AG04449 (cell line): ENCODE measurements at regions not wholly inside any gene's neighbourhood (a gene's known extent, or its start where the extent isn't known, plus 50 kb on each side); places are given as distances from the start of the nearest gene placed in this dataset.

ENCODE experiments used
- CTCF ChIA-PET: fragments of 350-600 bp; formaldehyde crosslinking; extraction: SDS; loops from one replicate; lab custom pipeline; 2021; ENCODE audit warnings: antibody characterized with exemption; lab: Yijun Ruan, JAX
- POLR2A ChIA-PET: fragments of 400-600, 350-600 bp; formaldehyde crosslinking; extraction: SDS; loops from one replicate; lab custom pipeline; 2020; ENCODE audit warnings: antibody characterized with exemption, inconsistent platforms; lab: Yijun Ruan, JAX
- DNase-seq: peaks from one replicate; pipeline ENCODE4 v3.0.0-alpha.2; 2010; ENCODE audit warnings: low read depth, low spot score
- H3K4me3 ChIP-seq: 2 replicates; pipeline ENCODE4 v1.5.1; 2011; ENCODE audit warnings: low read depth, mild to moderate bottlenecking, control low read depth, low read length
- TF ChIP-seq, protein P1 (sequence below): IDR thresholded peaks from one replicate; pipeline ENCODE4 v1.5.1; 2011; ENCODE audit warnings: mild to moderate bottlenecking, moderate library complexity, low read length, control low read depth, inconsistent platforms; ENCODE audit not compliant: insufficient read depth; ENCODE audit errors: missing control alignments

DNA sequence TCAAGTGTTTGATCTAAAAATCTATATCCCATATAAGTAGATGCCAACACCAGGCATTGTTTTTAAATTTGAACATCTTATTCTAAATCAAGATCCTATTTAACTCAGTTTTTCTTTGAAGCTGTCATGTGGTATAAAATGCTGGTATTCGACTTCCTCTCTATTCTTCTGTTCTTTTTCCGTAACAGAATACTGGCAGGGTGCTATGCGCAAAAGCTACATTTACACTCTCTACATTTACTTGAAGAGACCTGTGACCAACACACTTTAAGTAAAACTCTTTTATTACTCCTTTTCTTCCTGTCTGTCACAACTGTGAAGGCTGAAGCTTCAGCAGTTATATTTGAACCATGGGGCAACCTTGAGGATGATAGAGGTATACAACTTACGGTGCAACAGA is 612.8 kb downstream of the C4orf33 start:
- no peak for DNase-seq
- ChIA-PET POLR2A (no interaction called here), CTCF (no interaction called here)
- TF ChIP-seq, protein P1, sequence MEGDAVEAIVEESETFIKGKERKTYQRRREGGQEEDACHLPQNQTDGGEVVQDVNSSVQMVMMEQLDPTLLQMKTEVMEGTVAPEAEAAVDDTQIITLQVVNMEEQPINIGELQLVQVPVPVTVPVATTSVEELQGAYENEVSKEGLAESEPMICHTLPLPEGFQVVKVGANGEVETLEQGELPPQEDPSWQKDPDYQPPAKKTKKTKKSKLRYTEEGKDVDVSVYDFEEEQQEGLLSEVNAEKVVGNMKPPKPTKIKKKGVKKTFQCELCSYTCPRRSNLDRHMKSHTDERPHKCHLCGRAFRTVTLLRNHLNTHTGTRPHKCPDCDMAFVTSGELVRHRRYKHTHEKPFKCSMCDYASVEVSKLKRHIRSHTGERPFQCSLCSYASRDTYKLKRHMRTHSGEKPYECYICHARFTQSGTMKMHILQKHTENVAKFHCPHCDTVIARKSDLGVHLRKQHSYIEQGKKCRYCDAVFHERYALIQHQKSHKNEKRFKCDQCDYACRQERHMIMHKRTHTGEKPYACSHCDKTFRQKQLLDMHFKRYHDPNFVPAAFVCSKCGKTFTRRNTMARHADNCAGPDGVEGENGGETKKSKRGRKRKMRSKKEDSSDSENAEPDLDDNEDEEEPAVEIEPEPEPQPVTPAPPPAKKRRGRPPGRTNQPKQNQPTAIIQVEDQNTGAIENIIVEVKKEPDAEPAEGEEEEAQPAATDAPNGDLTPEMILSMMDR: no peak
- no peak overlapping the region for H3K4me3 ChIP-seq

DNA sequence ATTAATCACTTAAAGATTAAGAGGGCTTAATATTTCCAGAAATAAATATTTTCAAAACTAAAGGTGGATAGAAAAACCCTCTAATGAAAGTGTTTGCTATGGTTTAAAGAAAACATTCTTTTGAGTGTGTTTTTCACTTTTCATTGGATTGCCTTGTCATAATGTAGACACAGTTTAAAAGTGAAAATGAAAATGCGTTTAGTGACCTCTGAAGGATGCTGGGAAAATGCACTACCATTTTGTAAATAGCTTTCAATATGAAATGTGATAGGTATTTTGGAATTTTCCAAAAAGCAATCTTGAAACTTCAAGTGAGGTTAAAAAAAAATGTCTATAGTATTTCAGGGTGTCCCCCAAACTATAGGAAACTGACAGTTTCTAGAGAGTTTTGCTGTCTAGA is 642.2 kb downstream of the C4orf33 start:
- CTCF ChIA-PET: no interaction called here
- no peak for DNase-seq
- TF ChIP-seq, protein P1: no peak
- no peak overlapping the region for H3K4me3 ChIP-seq
- POLR2A ChIA-PET: no interaction called here

DNA sequence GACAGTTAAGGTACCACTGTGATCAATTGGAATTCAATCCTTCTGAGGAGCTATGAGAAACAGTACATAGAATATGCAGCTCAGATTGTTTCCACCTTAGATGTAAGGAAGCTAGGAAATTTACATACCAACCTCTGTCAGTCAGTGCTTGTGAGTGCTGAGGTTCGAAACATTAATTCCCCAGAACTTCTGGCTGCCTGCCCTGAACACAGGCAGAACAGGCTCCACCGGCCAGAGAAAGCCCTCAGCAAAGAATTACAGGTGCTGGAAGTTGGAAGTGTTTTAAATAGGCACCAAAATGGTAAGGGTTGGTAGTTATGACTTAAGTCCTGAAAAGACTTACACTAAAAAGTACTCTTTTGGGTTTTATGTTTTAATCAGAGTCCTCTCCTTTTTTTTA is 651.8 kb downstream of the C4orf33 start:
- POLR2A ChIA-PET: no interaction called here
- TF ChIP-seq, protein P1: no peak
- no peak for DNase-seq
- no peak overlapping the region for H3K4me3 ChIP-seq
- CTCF ChIA-PET: no interaction called here

DNA sequence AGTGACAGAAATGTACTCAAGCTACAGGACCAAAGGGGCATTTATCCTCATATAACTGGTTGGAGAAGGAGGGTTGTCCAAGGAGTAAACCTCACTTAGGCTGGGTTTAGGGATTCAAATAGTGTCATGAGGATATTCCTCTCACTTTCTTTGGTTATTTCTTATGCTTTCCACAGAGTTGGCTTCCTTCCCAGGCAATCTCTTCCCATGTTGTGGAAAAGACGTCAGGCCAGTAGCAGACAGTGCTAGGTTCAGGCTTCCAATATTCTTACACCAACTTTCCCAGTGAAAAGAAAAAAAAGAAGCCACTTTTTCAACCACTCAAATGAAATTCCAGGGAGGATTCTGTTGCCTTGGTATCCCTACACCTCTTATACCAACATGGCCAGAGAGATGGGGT is 653.0 kb downstream of the C4orf33 start:
- POLR2A ChIA-PET: no interaction called here
- H3K4me3 ChIP-seq: no peak overlapping the region
- DNase-seq: no peak
- CTCF ChIA-PET: no interaction called here
- TF ChIP-seq, protein P1: no peak

DNA sequence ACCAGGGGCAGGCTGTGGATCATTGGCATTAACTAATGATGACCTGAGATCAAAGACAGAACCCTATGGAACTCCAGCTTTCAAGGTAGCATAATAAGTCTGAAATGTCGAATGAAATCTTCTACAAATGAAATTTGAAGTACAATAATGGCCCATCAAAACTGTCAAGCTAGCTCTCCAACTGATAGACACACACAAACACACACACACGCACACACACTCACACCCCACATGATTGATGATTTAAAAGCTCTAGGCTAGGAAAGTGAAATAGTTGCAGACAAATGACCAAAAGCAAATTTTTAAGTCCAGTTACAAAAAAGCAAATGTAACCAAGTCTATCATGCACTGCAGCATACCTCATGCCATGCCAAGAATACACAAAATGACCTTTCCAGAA is 655.7 kb downstream of the C4orf33 start:
- TF ChIP-seq, protein P1: no peak
- no peak overlapping the region for H3K4me3 ChIP-seq
- no peak for DNase-seq
- ChIA-PET CTCF (no interaction called here), POLR2A (no interaction called here)

DNA sequence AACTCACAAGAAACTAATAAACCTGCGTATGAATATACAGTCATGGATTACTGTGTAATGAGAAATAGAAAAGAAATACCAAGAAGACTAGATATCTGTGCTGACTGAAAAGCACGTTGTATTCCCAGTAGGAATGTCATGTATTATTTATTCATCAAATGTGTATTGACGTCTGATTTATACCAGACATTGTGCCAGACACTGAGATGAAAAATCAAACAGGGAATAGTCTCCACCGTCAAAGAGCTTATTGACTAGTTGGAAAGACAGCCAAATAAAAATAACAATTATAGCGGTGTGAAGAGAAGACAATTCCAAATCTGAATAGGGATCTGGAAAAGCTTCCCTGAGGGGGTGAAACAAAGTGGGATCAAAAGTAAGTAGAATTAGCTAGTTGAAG is 687.6 kb downstream of the C4orf33 start:
- TF ChIP-seq, protein P1: no peak
- H3K4me3 ChIP-seq: no peak overlapping the region
- ChIA-PET CTCF (no interaction called here), POLR2A (no interaction called here)
- DNase-seq: no peak
